ENCODE measurements at regions not wholly inside any gene's neighbourhood (a gene's known extent, or its start where the extent isn't known, plus 50 kb on each side); places are given as distances from the start of the nearest gene placed in this dataset.

GRCh38 chr12:18969512-18969911 is 160.0 kb upstream of the PLEKHA5 start:
- no peak for DNase-seq (ENCODE audit: low read depth)

- DNase-seq (ENCODE audit: low read depth): peak; percentile 29
These were observed 158.9 kb upstream of the PLEKHA5 start for GRCh38 chr12:18970603-18971002.

- no peak for DNase-seq (ENCODE audit: low read depth)
These were observed 157.6 kb upstream of the PLEKHA5 start for GRCh38 chr12:18971932-18972331.

- no peak for DNase-seq (ENCODE audit: low read depth)
These were observed 153.6 kb upstream of the PLEKHA5 start for GRCh38 chr12:18975933-18976332.

- DNase-seq (ENCODE audit: low read depth): no peak
These were observed 150.0 kb upstream of the PLEKHA5 start for GRCh38 chr12:18979401-18980126.

- DNase-seq (ENCODE audit: low read depth): no peak
These were observed 147.8 kb upstream of the PLEKHA5 start for GRCh38 chr12:18981732-18982131.

- DNase-seq (ENCODE audit: low read depth): no peak
These were observed 147.1 kb upstream of the PLEKHA5 start for GRCh38 chr12:18982226-18982949.

GRCh38 chr12:18983854-18984253 is 145.7 kb upstream of the PLEKHA5 start:
- no peak for DNase-seq (ENCODE audit: low read depth)

- no peak for DNase-seq (ENCODE audit: low read depth)
These were observed 138.7 kb upstream of the PLEKHA5 start for GRCh38 chr12:18990856-18991255.

- no peak for DNase-seq (ENCODE audit: low read depth)
These were observed 137.2 kb upstream of the PLEKHA5 start for GRCh38 chr12:18992336-18992735.

- DNase-seq (ENCODE audit: low read depth): peak; percentile 42
These were observed 130.9 kb upstream of the PLEKHA5 start for GRCh38 chr12:18998343-18999261.

- DNase-seq (ENCODE audit: low read depth): no peak
These were observed 128.7 kb upstream of the PLEKHA5 start for GRCh38 chr12:19000836-19001235.

- DNase-seq (ENCODE audit: low read depth): no peak
These were observed 127.3 kb upstream of the PLEKHA5 start for GRCh38 chr12:19002216-19002615.

- DNase-seq (ENCODE audit: low read depth): no peak
These were observed 126.4 kb upstream of the PLEKHA5 start for GRCh38 chr12:19003141-19003540.

- no peak for DNase-seq (ENCODE audit: low read depth)
These were observed 125.4 kb upstream of the PLEKHA5 start for GRCh38 chr12:19003987-19004619.

- no peak for DNase-seq (ENCODE audit: low read depth)
These were observed 124.2 kb upstream of the PLEKHA5 start for GRCh38 chr12:19005257-19005801.

GRCh38 chr12:19006626-19007137 is 122.9 kb upstream of the PLEKHA5 start:
- no peak for DNase-seq (ENCODE audit: low read depth)

- no peak for DNase-seq (ENCODE audit: low read depth)
These were observed 121.4 kb upstream of the PLEKHA5 start for GRCh38 chr12:19008102-19008501.

GRCh38 chr12:19010087-19010486 is 119.4 kb upstream of the PLEKHA5 start:
- DNase-seq (ENCODE audit: low read depth): no peak

- DNase-seq (ENCODE audit: low read depth): no peak
These were observed 118.8 kb upstream of the PLEKHA5 start for GRCh38 chr12:19010726-19011125.

- DNase-seq (ENCODE audit: low read depth): no peak
These were observed 116.6 kb upstream of the PLEKHA5 start for GRCh38 chr12:19012965-19013364.

Data from Daoy (cell line).